IMR-90 (cell line): ENCODE measurements at regions not wholly inside any gene's neighbourhood (a gene's known extent, or its start where the extent isn't known, plus 50 kb on each side); places are given as distances from the start of the nearest gene placed in this dataset.

Experiments
- ATAC-seq: fragments of 200-7000 bp; cut with Tn5 transposase; 2 replicates; pipeline ENCODE4 v1.9.1; 2020; ENCODE audit warnings: low read depth, mild to moderate bottlenecking, moderate library complexity
- BruUV-seq: library from RNA; stranded (reverse); fragments of 400-500 nt; replicated peaks from 2 replicates; lab custom pipeline; 2021; lab: Mats Ljungman, UMichigan
- CTCF ChIA-PET: fragments of 300-600 bp; formaldehyde crosslinking; extraction: SDS; loops from one replicate; lab custom pipeline; 2021; ENCODE audit warnings: antibody characterized with exemption; lab: Yijun Ruan, JAX
- POLR2A ChIA-PET: fragments of 300-600 bp; sonication (Branson Sonifier 250); formaldehyde crosslinking; loops from one replicate; lab custom pipeline; 2022; ENCODE audit warnings: antibody characterized with exemption; ENCODE audit not compliant: unreplicated experiment; lab: Charles Lee
- DNase-seq: peaks from one replicate; pipeline ENCODE4 v3.0.0; 2013
- H2AFZ ChIP-seq: replicated peaks from 2 replicates; pipeline ENCODE3; 2013; ENCODE audit warnings: low read length, mild to moderate bottlenecking; ENCODE audit not compliant: poor library complexity
- H2AK5ac ChIP-seq: 2 replicates; pipeline ENCODE4 v1.6.1; 2013; ENCODE audit warnings: low read depth, low read length, inconsistent platforms
- H2AK9ac ChIP-seq: replicated peaks from 2 replicates; pipeline ENCODE3; 2013; ENCODE audit warnings: mild to moderate bottlenecking, low read depth, low read length, moderate library complexity; ENCODE audit not compliant: poor library complexity
- H2BK120ac ChIP-seq: 2 replicates; pipeline ENCODE4 v1.6.1; 2013; ENCODE audit warnings: low read depth, low read length, inconsistent platforms
- H2BK15ac ChIP-seq: 3 replicates; pipeline ENCODE4 v1.6.1; 2013; ENCODE audit warnings: low read depth, low read length, inconsistent platforms
- H2BK20ac ChIP-seq: 2 replicates; pipeline ENCODE4 v1.6.1; 2013; ENCODE audit warnings: low read depth, mild to moderate bottlenecking, inconsistent platforms, low read length, moderate library complexity
- H2BK5ac ChIP-seq: 2 replicates; pipeline ENCODE4 v1.6.1; 2013; ENCODE audit warnings: mild to moderate bottlenecking, low read depth, low read length, inconsistent platforms; ENCODE audit not compliant: poor library complexity, severe bottlenecking
- H3K14ac ChIP-seq: replicated peaks from 2 replicates; pipeline ENCODE4 v1.6.1; 2013; ENCODE audit warnings: low read depth, low read length, inconsistent platforms
- H3K18ac ChIP-seq: 2 replicates; pipeline ENCODE4 v1.6.1; 2013; ENCODE audit warnings: low read depth, low read length, control low read depth
- H3K23ac ChIP-seq: 2 replicates; pipeline ENCODE4 v1.6.1; 2013; ENCODE audit warnings: low read depth, low read length, inconsistent platforms
- H3K27ac ChIP-seq: 2 replicates; pipeline ENCODE4 v1.5.1; 2013; ENCODE audit warnings: mild to moderate bottlenecking, control low read depth, low read length; ENCODE audit not compliant: insufficient read depth
- H3K27me3 ChIP-seq: 2 replicates; pipeline ENCODE4 v1.6.1; 2013; ENCODE audit warnings: low read length; ENCODE audit not compliant: control insufficient read depth, insufficient read depth
- H3K36me3 ChIP-seq: 2 replicates; pipeline ENCODE4 v1.6.1; 2013; ENCODE audit warnings: low read length, mixed read lengths; ENCODE audit not compliant: control insufficient read depth, insufficient read depth
- H3K4ac ChIP-seq: 2 replicates; pipeline ENCODE4 v1.6.1; 2013; ENCODE audit warnings: low read depth, low read length, inconsistent platforms
- H3K4me1 ChIP-seq: 2 replicates; pipeline ENCODE4 v1.6.1; 2013; ENCODE audit warnings: low read length, mixed read lengths; ENCODE audit not compliant: control insufficient read depth, insufficient read depth
- H3K4me2 ChIP-seq: 2 replicates; pipeline ENCODE4 v1.6.1; 2013; ENCODE audit warnings: low read depth, mild to moderate bottlenecking, control low read depth, low read length, moderate library complexity
- H3K4me3 ChIP-seq: 2 replicates; pipeline ENCODE4 v1.5.1; 2013; ENCODE audit warnings: low read depth, mild to moderate bottlenecking, control low read depth, low read length, moderate library complexity; ENCODE audit not compliant: insufficient read depth
- H3K56ac ChIP-seq: 2 replicates; pipeline ENCODE4 v1.6.1; 2013; ENCODE audit warnings: low read length, inconsistent platforms; ENCODE audit not compliant: insufficient read depth; ENCODE audit errors: extremely low read depth
- H3K79me1 ChIP-seq, 2 experiments: 2 replicates each; pipeline ENCODE4 v1.6.1; 2013; ENCODE audit warnings: low read length in 2 of 2, inconsistent platforms in 1 of 2, low read depth in 1 of 2
- H3K9ac ChIP-seq: 2 replicates; pipeline ENCODE4 v1.6.1; 2013; ENCODE audit warnings: low read depth, low read length, control low read depth
- H3K9me1 ChIP-seq: 2 replicates; pipeline ENCODE4 v1.6.1; 2013; ENCODE audit warnings: low read length, inconsistent platforms; ENCODE audit not compliant: insufficient read depth
- H3K9me3 ChIP-seq: 2 replicates; pipeline ENCODE4 v1.6.1; 2013; ENCODE audit warnings: low read length; ENCODE audit not compliant: control insufficient read depth, insufficient read depth
- H4K20me1 ChIP-seq: 2 replicates; pipeline ENCODE4 v1.6.1; 2013; ENCODE audit warnings: low read length, inconsistent platforms; ENCODE audit not compliant: insufficient read depth
- H4K5ac ChIP-seq: 2 replicates; pipeline ENCODE4 v1.6.1; 2013; ENCODE audit warnings: mild to moderate bottlenecking, low read depth, low read length, control low read depth
- H4K8ac ChIP-seq, 2 experiments: 2 replicates each; pipeline ENCODE4 v1.6.1; 2013; ENCODE audit warnings: low read depth in 2 of 2, low read length in 2 of 2, control low read depth in 1 of 2, inconsistent platforms in 1 of 2
- H4K91ac ChIP-seq: 2 replicates; pipeline ENCODE4 v1.6.1; 2013; ENCODE audit warnings: low read depth, low read length, inconsistent platforms; ENCODE audit not compliant: insufficient read depth
- BHLHE40 ChIP-seq: fragments of 150-350 bp; IDR thresholded peaks from 2 replicates; pipeline ENCODE4 v1.6.1; 2016; ENCODE audit warnings: mild to moderate bottlenecking, low read depth, low read length
- CEBPB ChIP-seq: IDR thresholded peaks from 2 replicates; pipeline ENCODE4 v1.6.1; 2012; ENCODE audit warnings: low read depth, low read length, improper control_type of control experiment
- MAFK ChIP-seq: IDR thresholded peaks from 2 replicates; pipeline ENCODE4 v1.6.1; 2012; ENCODE audit warnings: low read depth, low read length, improper control_type of control experiment
- RCOR1 ChIP-seq: IDR thresholded peaks from 2 replicates; pipeline ENCODE4 v1.6.1; 2012; ENCODE audit warnings: mild to moderate bottlenecking, low read length, improper control_type of control experiment; ENCODE audit not compliant: insufficient replicate concordance
- RFX5 ChIP-seq: IDR thresholded peaks from 2 replicates; pipeline ENCODE4 v1.8.0; 2012; ENCODE audit warnings: low read depth, mild to moderate bottlenecking, low read length, moderate library complexity
- WGBS, 2 experiments: methylation state at CpG; one replicate each; pipeline versions ENCODE4 v1.1.5 to v1.1.7; 2013; ENCODE audit warnings: missing lambda C conversion rate in 2 of 2; ENCODE audit not compliant: insufficient read length in 1 of 2; ENCODE audit errors: extremely low coverage in 2 of 2; 5-methylcytosine and 5-hydroxymethylcytosine counted together
- dilution Hi-C: fragments of 300-500 bp; cut with HindIII; formaldehyde crosslinking; loops from one replicate; pipeline ENCODE4 v1.14.3; 2018; ENCODE audit warnings: low sequenced_read_pairs; ENCODE audit not compliant: unreplicated experiment
- in situ Hi-C: fragments of 300-500 bp; cut with MboI; formaldehyde crosslinking; loops from 3 replicates; pipeline ENCODE4 v1.14.3; 2019; ENCODE audit warnings: low sequenced_read_pairs, inconsistent platforms, mixed read lengths
- intact Hi-C: fragments of 100-400 bp; cut with micrococcal nuclease; formaldehyde crosslinking; loops from 2 replicates; pipeline ENCODE4 v1.10.0; 2022

DNA sequence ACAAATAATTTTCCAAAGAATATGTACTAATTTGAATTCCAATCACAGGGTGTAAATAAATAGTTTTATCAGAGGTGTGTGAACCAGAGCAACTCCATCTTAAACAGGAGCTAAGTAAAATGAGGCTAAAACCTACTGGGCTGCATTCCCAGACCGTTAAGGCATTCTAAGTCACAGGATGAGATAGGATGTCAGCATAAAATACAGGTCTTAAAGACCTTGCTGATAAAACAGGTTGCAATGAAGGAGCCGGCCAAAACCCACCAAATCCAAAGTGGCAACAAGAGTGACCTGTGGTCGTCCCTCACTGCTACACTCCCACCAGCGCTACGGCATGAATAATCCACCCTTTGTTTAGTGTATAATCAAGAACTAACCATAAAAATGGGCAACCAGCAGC, 291.7 kb upstream of the SEMA3D start (continued):
- TF ChIP-seq CEBPB (no peak), BHLHE40 (no peak)

DNA sequence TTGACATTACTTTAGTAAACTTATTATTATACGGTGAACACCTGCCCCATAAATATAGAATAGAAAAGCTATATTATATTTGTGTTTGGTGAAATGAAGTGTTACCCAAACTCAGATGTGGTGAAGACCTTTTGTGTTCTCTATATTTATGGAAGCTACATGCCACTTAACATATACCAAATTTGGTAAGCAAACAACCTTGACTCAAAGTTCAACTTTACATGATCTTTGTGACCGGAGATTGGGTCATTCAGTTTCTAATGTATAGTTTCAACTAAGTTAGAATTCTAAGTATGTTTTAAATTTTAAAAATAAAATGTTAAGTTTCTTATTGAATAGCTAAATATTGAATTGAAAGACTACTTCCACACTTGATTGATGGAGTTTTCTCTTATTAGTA, 288.6 kb upstream of the SEMA3D start:
- no peak overlapping the region for H3K4me2 ChIP-seq
- no peak overlapping the region for H4K8ac ChIP-seq
- no peak overlapping the region for H2AFZ ChIP-seq
- H3K23ac ChIP-seq = no peak overlapping the region
- H3K56ac ChIP-seq = no peak overlapping the region
- no peaks in the 10 kb centered on the region for H3K79me1 ChIP-seq
- no peak overlapping the region for H2BK15ac ChIP-seq
- H3K27ac ChIP-seq = no peak overlapping the region
- H2AK9ac ChIP-seq = no peak overlapping the region
- H2BK20ac ChIP-seq = no peak overlapping the region
- H3K27me3 ChIP-seq = no peaks in the 10 kb centered on the region
- ATAC-seq = no peak
- H3K9me3 ChIP-seq = no peaks in the 10 kb centered on the region
- no TSS peak for BruUV-seq
- no peak overlapping the region for H2BK5ac ChIP-seq
- no peak overlapping the region for H2BK120ac ChIP-seq
- dilution Hi-C loops (no loop called here), in situ Hi-C loops (no loop called here), intact Hi-C loops (no loop called here)
- no peaks in the 10 kb centered on the region for H3K9me1 ChIP-seq
- no peak overlapping the region for H2AK5ac ChIP-seq
- no peak overlapping the region for H3K14ac ChIP-seq
- no peaks in the 10 kb centered on the region for H3K4me1 ChIP-seq
- CTCF ChIA-PET = interaction anchor here (1.0 kb wide), 1 partner anchor 14 kb away, joined by 3 read pairs; no protein-coding TSS in a partner anchor
- no peak overlapping the region for H3K18ac ChIP-seq
- no CpG with 5 or more reads among the region's 2 CpGs for WGBS, 2 experiments
- TF ChIP-seq MAFK = no peak
- TF ChIP-seq RCOR1 = no peak
- TF ChIP-seq CEBPB = no peak
- TF ChIP-seq RFX5 = no peak
- H4K5ac ChIP-seq = no peak overlapping the region
- H3K4me3 ChIP-seq = no peak overlapping the region
- H3K36me3 ChIP-seq = no peaks in the 10 kb centered on the region
- DNase-seq = no peak
- H4K91ac ChIP-seq = no peak overlapping the region
- H3K4ac ChIP-seq = no peak overlapping the region
- H3K9ac ChIP-seq = no peak overlapping the region
- POLR2A ChIA-PET = no interaction called here
- no peaks in the 10 kb centered on the region for H4K20me1 ChIP-seq
